GM12891 (cell line): ENCODE measurements at regions not wholly inside any gene's neighbourhood (a gene's known extent, or its start where the extent isn't known, plus 50 kb on each side); places are given as distances from the start of the nearest gene placed in this dataset.

Experiments
- DNase-seq: peaks from one replicate; pipeline ENCODE4 v3.0.0; 2011; ENCODE audit warnings: low spot score; ENCODE audit not compliant: insufficient read length
- FAIRE-seq: peaks from 2 replicates; lab custom pipeline; 2011; peaks lifted over from hg19 to GRCh38; lab: Jason Lieb, UNC
- PAX5 ChIP-seq: IDR thresholded peaks from 2 replicates; pipeline ENCODE4 v1.6.1; 2011; ENCODE audit warnings: low read length, moderate library complexity, mild to moderate bottlenecking; ENCODE audit not compliant: insufficient read depth, severe bottlenecking
- POLR2A ChIP-seq: IDR thresholded peaks from 2 replicates; pipeline ENCODE4 v1.6.1; 2011; ENCODE audit warnings: low read depth, low read length, control low read depth
- POLR2AphosphoS5 ChIP-seq: IDR thresholded peaks from 2 replicates; pipeline ENCODE4 v1.6.1; 2011; ENCODE audit warnings: low read depth, low read length, control low read depth
- POU2F2 ChIP-seq: IDR thresholded peaks from 2 replicates; pipeline ENCODE4 v1.6.1; 2011; ENCODE audit warnings: low read depth, mild to moderate bottlenecking, control low read depth, low read length, moderate library complexity
- SPI1 ChIP-seq: IDR thresholded peaks from 2 replicates; pipeline ENCODE4 v1.6.1; 2011; ENCODE audit warnings: low read depth, low read length, control low read depth
- TAF1 ChIP-seq: IDR thresholded peaks from 2 replicates; pipeline ENCODE4 v1.6.1; 2011; ENCODE audit warnings: low read depth, low read length, control low read depth

DNA sequence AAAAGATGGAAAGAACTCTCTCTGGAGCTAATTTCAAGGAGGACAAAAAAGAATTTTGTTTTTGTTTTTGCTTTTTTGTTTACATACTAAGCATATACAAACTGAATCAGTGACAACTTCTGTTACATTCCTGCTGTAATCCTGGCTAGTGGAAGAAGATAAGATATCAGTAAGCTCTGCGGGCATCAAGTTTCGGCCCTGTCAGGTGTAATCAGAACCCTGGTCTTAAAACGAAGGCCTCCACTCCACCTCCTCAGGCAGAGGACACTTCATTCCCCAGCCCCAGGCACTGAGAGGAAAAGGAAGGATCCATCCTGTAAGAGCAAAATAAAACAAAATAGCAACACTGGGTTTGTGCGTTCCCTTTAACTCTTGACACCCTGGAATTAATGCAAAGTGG is 88.9 kb upstream of the ARHGAP29 start:
- DNase-seq (no peak), FAIRE-seq (no peak)
- no peak for TF ChIP-seq POLR2AphosphoS5
- TF ChIP-seq SPI1 = no peak
- TF ChIP-seq TAF1 = no peak
- TF ChIP-seq POLR2A = no peak
- TF ChIP-seq POU2F2 = no peak
- no peak for TF ChIP-seq PAX5

- no peak for FAIRE-seq
- TF ChIP-seq TAF1 (no peak), SPI1 (no peak), POU2F2 (no peak), POLR2AphosphoS5 (no peak), PAX5 (no peak), POLR2A (no peak)
- DNase-seq = no peak
Observed at GRCh38 chr1:94325377-94326302, 88.3 kb upstream of the ARHGAP29 start.

- FAIRE-seq (no peak), DNase-seq (no peak)
- TF ChIP-seq SPI1 (no peak), POLR2A (no peak), TAF1 (no peak), POLR2AphosphoS5 (no peak), POU2F2 (no peak), PAX5 (no peak)
Observed at GRCh38 chr1:94324178-94324544, 86.8 kb upstream of the ARHGAP29 start.

GRCh38 chr1:94323311-94324177 is 86.2 kb upstream of the ARHGAP29 start:
- FAIRE-seq (no peak), DNase-seq (no peak)
- TF ChIP-seq PAX5 (no peak), POLR2AphosphoS5 (no peak), POU2F2 (no peak), POLR2A (no peak)

DNA sequence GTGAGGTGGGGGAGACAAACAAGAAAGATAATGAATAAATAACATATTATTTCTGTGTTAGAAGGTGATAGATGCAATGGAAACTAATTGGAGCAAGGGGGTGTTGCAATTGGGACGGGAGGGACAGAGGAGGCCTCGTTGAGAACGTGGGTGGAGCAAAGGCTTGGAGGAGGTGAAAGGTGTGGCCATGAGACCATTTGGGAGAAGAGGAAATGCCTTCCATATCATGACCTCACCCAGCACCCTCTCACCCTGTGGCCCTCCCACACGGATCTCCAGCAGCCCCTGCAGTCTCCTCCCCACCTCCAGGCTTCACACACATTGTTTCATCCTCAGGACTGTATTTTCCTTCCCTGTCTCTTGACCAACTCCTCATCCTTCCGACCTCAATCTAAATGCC is 85.3 kb upstream of the ARHGAP29 start:
- DNase-seq = no peak
- no peak for FAIRE-seq
- TF ChIP-seq PAX5 (no peak), POLR2AphosphoS5 (no peak), POLR2A (no peak), SPI1 (no peak), TAF1 (no peak), POU2F2 (no peak)

GRCh38 chr1:94321662-94322061 is 84.3 kb upstream of the ARHGAP29 start:
- TF ChIP-seq PAX5 (no peak), POLR2AphosphoS5 (no peak), POU2F2 (no peak), TAF1 (no peak), POLR2A (no peak), SPI1 (no peak)
- FAIRE-seq (no peak), DNase-seq (no peak)

DNA sequence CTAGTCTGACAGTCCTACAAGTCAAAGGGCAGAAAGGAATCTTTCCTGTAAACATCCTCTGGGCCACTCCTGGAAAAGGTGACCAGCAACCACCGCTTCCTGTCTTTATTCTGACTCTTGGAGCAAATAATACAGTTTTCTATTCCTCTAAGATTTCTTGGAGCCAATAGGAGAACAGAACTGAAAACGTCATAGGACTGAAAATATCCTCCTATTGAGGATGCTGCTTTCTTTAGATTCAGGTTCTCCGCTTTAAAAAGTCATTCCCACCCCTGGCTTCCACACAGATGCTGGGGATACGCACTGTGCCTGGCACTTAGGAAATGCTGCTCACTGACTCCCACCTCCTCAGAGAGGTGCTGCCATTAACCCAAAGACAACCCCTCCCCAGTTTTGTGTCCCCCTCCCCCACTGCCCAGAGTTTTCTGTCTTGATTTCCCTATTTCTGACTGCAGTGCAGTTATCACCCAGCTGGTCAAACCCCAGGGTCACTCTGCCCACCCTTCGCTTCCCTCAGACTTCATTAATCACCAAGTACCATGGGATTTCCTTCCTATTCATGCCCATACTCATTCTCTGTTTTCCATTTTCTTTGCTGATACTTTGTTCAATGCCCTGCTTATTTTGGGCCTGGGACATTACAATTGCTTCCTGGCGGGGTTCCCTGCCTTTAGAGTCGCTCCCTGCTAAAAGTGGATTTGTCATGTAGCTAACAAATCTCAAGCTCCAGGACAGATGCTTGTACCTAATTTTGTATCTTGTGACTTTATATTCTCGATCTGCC is 82.1 kb upstream of the ARHGAP29 start:
- TF ChIP-seq SPI1 = no peak
- no peak for TF ChIP-seq POLR2AphosphoS5
- TF ChIP-seq POU2F2 = no peak
- no peak for TF ChIP-seq POLR2A
- TF ChIP-seq TAF1 = no peak
- TF ChIP-seq PAX5 = no peak
- FAIRE-seq = no peak
- no peak for DNase-seq

DNA sequence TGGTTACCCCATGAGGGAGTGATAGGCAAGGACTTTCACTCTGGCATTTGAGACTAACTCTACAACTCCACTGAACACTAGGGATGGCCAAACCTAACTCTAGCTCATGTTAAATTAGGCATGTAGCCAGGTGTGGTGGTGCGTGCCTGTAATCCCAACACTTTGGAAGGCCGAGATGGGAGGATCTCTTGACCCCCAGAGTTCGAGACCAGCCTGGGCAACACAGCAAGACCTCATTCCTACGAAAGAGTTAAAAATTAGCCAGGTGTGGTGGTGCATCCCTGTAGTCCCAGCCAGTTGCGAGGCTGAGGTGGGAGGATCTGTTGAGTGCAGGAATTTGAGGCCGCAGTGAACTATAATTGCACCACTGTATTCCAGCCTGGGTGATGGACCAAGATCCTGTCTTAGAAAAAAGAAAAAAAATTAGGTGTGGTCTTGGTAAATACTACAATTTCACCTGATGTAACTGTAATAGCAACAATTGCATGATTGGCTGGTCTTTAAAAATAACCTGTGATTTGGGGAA is 81.2 kb upstream of the ARHGAP29 start:
- DNase-seq (no peak), FAIRE-seq (no peak)
- TF ChIP-seq POLR2AphosphoS5 (no peak), POLR2A (no peak), POU2F2 (no peak), TAF1 (no peak), PAX5 (no peak)

GRCh38 chr1:94317790-94318188 is 80.4 kb upstream of the ARHGAP29 start:
- no peak for FAIRE-seq
- no peak for TF ChIP-seq POU2F2
- DNase-seq = no peak
